AG04450 (cell line): ENCODE measurements at regions not wholly inside any gene's neighbourhood (a gene's known extent, or its start where the extent isn't known, plus 50 kb on each side); places are given as distances from the start of the nearest gene placed in this dataset.

Experiments
- CTCF ChIA-PET: fragments of 300-600, 350-600 bp; formaldehyde crosslinking; extraction: SDS; loops from one replicate; lab custom pipeline; 2022; ENCODE audit warnings: antibody characterized with exemption, inconsistent platforms; lab: Charles Lee
- POLR2A ChIA-PET: fragments of 350-600 bp; formaldehyde crosslinking; extraction: SDS; loops from one replicate; lab custom pipeline; 2021; ENCODE audit warnings: antibody characterized with exemption, inconsistent platforms; lab: Yijun Ruan, JAX
- DNase-seq: peaks from one replicate; pipeline ENCODE4 v3.0.0-alpha.2; 2011; ENCODE audit warnings: low read depth, low spot score
- H3K27ac ChIP-seq: one replicate; pipeline ENCODE4 v1.5.1; 2012; ENCODE audit warnings: low read depth, low read length, control low read depth
- H3K27me3 ChIP-seq: one replicate; pipeline ENCODE4 v1.6.0; 2012; ENCODE audit warnings: low read length; ENCODE audit not compliant: control insufficient read depth, insufficient read depth
- H3K4me3 ChIP-seq: 2 replicates; pipeline ENCODE4 v1.5.1; 2011; ENCODE audit warnings: mild to moderate bottlenecking, low read depth, low read length, control low read depth
- H3K9me3 ChIP-seq: 2 replicates; pipeline ENCODE4 v1.5.1; 2012; ENCODE audit warnings: low read length; ENCODE audit not compliant: control insufficient read depth, insufficient read depth
- TF ChIP-seq, protein P1 (sequence below): IDR thresholded peaks from 2 replicates; pipeline ENCODE4 v1.5.1; 2011; ENCODE audit warnings: low read depth, low read length, control low read depth, inconsistent platforms

DNA sequence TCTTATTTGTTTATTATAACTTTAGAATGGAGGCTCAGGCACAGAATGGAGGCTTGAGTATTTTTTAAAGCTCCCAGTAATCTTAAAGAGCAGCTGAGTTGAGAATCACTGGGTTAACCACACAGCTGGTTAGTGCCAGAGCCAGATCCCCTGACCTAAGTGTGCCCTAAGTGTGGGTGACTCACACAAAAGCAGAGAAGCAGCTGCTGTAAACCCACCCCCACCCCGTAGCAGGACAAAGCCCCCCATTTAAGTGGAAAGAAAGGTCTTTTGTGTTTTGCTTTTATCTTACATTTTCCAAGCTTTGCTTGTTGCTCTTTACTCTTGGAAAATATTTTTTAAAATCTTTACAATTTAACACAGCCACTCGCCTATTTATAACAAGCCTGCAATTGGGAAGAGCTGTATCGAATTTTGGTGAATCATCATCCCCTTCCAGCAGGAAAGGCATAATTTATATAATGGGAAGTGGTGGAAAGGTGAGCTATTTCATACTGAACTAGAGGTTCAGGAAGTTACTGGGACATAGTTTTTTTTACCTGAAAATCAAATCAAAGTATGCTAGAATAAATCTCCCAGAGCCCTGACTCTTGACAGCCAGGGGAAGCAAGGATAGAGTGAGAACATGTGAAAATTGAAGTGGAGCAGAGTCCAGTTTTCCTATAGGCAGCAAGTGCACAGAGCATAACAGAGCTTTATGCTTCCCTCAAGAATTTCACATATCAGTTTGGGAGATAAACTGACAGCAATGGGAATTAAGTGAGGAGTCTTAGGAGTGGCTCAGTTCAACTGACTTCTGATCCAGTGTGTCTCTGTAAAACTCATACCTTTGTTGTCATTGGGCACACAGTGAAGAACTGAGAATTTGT lies 405.7 kb downstream of the AASDHPPT start:
- TF ChIP-seq, protein P1, sequence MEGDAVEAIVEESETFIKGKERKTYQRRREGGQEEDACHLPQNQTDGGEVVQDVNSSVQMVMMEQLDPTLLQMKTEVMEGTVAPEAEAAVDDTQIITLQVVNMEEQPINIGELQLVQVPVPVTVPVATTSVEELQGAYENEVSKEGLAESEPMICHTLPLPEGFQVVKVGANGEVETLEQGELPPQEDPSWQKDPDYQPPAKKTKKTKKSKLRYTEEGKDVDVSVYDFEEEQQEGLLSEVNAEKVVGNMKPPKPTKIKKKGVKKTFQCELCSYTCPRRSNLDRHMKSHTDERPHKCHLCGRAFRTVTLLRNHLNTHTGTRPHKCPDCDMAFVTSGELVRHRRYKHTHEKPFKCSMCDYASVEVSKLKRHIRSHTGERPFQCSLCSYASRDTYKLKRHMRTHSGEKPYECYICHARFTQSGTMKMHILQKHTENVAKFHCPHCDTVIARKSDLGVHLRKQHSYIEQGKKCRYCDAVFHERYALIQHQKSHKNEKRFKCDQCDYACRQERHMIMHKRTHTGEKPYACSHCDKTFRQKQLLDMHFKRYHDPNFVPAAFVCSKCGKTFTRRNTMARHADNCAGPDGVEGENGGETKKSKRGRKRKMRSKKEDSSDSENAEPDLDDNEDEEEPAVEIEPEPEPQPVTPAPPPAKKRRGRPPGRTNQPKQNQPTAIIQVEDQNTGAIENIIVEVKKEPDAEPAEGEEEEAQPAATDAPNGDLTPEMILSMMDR, result no peak
- Histone ChIP-seq H3K27me3 (no peaks in the 10 kb centered on the region), H3K4me3 (no peak overlapping the region), H3K27ac (peak overlapping the region; percentile 67), H3K9me3 (no peaks in the 10 kb centered on the region)
- CTCF ChIA-PET, result interaction anchor here (1.7 kb wide), 1 partner anchor 12 kb away, joined by 5 read pairs; no protein-coding TSS in a partner anchor
- POLR2A ChIA-PET, result interaction anchor here (0.8 to 1.0 kb wide), 2 partner anchors 16 to 84 kb away, joined by 4 to 9 read pairs; no protein-coding TSS in a partner anchor
- peak; percentile 49 for DNase-seq

DNA sequence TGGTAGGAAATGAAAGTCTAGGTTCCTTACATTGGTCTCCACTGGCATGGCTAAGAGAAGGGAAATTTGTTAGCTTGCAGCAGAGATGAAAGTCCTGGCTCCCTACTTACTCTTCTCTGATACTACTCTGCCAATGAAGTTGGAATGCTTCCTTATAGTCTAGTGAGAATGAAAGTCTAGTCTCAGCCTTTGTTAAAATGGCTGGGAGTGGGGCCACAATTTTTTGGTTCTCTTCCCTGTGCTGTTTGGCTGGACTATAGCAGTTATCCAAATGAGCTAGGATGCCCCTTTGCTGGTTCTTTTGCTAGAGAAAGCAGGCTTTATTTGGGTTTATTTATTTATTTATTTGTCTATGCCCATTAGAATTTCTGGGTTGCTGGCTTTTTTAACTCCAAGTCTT lies 414.3 kb downstream of the AASDHPPT start:
- H3K27me3 ChIP-seq, result no peaks in the 10 kb centered on the region
- TF ChIP-seq, protein P1, result no peak
- H3K4me3 ChIP-seq, result no peak overlapping the region
- POLR2A ChIA-PET, result no interaction called here
- no peak for DNase-seq
- no peak overlapping the region for H3K27ac ChIP-seq
- no peaks in the 10 kb centered on the region for H3K9me3 ChIP-seq
- CTCF ChIA-PET, result interaction anchor here (0.7 kb wide), 1 partner anchor 583 kb away, joined by 3 read pairs; no protein-coding TSS in a partner anchor

DNA sequence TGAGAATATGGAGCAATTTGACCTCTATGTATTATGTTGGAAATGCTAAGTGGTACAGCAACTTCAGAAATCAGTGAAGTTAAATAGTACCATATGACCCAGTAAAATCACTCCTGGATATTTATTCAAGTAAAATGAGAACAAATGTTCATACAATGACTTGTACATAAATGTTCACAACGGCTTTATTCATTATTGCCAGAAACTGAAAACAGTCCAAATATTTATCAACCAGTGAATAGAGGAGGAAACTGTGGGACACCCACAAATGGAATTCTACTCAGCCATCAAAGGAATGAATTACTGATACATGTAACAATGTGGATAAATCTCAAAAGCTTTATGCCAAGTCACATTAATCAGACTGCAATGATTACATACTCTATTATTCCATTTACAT lies 416.3 kb downstream of the AASDHPPT start:
- CTCF ChIA-PET, result no interaction called here
- DNase-seq, result no peak

DNA sequence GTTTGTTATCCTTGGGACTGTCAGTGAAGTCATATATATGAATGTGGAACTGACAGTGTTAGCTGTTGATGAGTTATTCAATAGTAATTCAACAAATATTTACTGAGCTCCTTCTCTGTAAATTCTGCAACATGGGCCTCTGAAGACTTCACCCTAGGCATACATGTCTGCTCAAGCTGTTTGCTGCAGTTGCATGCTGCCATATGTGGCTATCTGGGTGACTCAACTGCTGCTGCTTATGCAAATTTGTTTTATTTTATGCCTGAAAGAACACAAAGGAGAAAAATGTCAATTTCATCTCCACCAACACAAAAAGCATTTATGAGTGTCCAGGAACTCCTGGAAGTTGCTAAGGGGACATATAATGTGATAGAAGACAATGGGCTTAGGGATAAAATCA lies 417.6 kb downstream of the AASDHPPT start:
- TF ChIP-seq, protein P1, result no peak
- POLR2A ChIA-PET, result no interaction called here
- CTCF ChIA-PET, result interaction anchor here (0.9 to 1.5 kb wide), 2 partner anchors 9 to 12 kb away, joined by 3 to 5 read pairs; no protein-coding TSS in a partner anchor

More for the DNA sequence above, 416.3 kb downstream of the AASDHPPT start:
- POLR2A ChIA-PET, result no interaction called here
- Histone ChIP-seq H3K27me3 (no peaks in the 10 kb centered on the region), H3K4me3 (no peak overlapping the region), H3K9me3 (no peaks in the 10 kb centered on the region), H3K27ac (no peak overlapping the region)
- TF ChIP-seq, protein P1, result no peak

DNA sequence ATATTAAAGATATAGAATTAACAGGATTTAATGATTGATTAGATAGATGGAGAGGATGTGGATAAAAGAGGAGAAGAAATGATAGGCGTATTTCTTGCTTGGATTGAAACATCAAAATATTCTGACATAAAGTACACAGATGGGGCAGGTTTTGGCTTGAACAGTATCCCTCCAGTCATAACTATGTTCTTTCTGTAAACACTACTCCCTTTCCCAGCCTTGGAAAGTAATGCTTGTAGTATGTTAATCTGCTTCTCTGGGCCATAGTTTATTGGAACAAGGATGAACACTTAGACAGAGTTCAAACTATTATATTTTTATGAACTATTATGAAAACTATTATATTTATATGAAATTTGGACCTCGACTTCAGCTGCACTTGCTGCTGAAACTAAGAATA lies 419.2 kb downstream of the AASDHPPT start:
- CTCF ChIA-PET, result no interaction called here
- POLR2A ChIA-PET, result no interaction called here

More for the DNA sequence above, 417.6 kb downstream of the AASDHPPT start:
- DNase-seq, result no peak
- H3K9me3 ChIP-seq, result no peaks in the 10 kb centered on the region
- H3K27me3 ChIP-seq, result no peaks in the 10 kb centered on the region
- H3K27ac ChIP-seq, result no peak overlapping the region
- H3K4me3 ChIP-seq, result no peak overlapping the region

More for the DNA sequence above, 419.2 kb downstream of the AASDHPPT start:
- H3K4me3 ChIP-seq, result no peak overlapping the region
- DNase-seq, result no peak
- H3K27ac ChIP-seq, result no peak overlapping the region
- H3K9me3 ChIP-seq, result no peaks in the 10 kb centered on the region
- TF ChIP-seq, protein P1, result no peak
- no peaks in the 10 kb centered on the region for H3K27me3 ChIP-seq
